B cell (primary cell): ENCODE measurements at regions not wholly inside any gene's neighbourhood (a gene's known extent, or its start where the extent isn't known, plus 50 kb on each side); places are given as distances from the start of the nearest gene placed in this dataset.

Experiments
- CTCF ChIP-seq: fragments of 200-600 bp; IDR thresholded peaks from one replicate; pipeline ENCODE4 v1.8.0; 2022; ENCODE audit warnings: antibody characterized with exemption, mild to moderate bottlenecking
- EZH2 ChIP-seq: IDR thresholded peaks from 2 replicates; pipeline ENCODE4 v1.6.1; 2012; ENCODE audit warnings: borderline replicate concordance, low read depth, mild to moderate bottlenecking, moderate library complexity, low read length; ENCODE audit not compliant: insufficient read depth, poor library complexity, severe bottlenecking

- TF ChIP-seq EZH2 (no peak), CTCF (no peak)
These were observed 550.2 kb upstream of the MIR17HG start for GRCh38 chr13:90797335-90797734.
